ENCODE measurements at regions not wholly inside any gene's neighbourhood (a gene's known extent, or its start where the extent isn't known, plus 50 kb on each side); places are given as distances from the start of the nearest gene placed in this dataset.
"Not testable (repeated sequence)": the region's sequence is repeated elsewhere in the genome, so short reads cannot be mapped to it uniquely, and the experiment has no call there.

- no peak for DNase-seq
Measured at GRCh38 chr13:87986639-87987250, 315.6 kb downstream of the SLITRK5 start.

GRCh38 chr13:87998081-87998480 is 326.9 kb downstream of the SLITRK5 start:
- no peak for DNase-seq

- peak in 1 of 2 experiments; percentile 68 for DNase-seq
Measured at GRCh38 chr13:87999240-87999700, 328.1 kb downstream of the SLITRK5 start.

- peak in 1 of 2 experiments; percentile 44 for DNase-seq
Measured at GRCh38 chr13:87999788-88000187, 328.6 kb downstream of the SLITRK5 start.

GRCh38 chr13:88000239-88000638 is 329.1 kb downstream of the SLITRK5 start:
- peak; percentile 14 to 25 for DNase-seq

GRCh38 chr13:88000787-88001186 is 329.6 kb downstream of the SLITRK5 start:
- no peak for DNase-seq

GRCh38 chr13:88005188-88005587 is 334.0 kb downstream of the SLITRK5 start:
- DNase-seq, result no peak

GRCh38 chr13:88014527-88014926 is 343.4 kb downstream of the SLITRK5 start:
- no peak for DNase-seq

- DNase-seq, result no peak
Measured at GRCh38 chr13:88022431-88023208, 351.4 kb downstream of the SLITRK5 start.

GRCh38 chr13:88026241-88026640 is 355.1 kb downstream of the SLITRK5 start:
- no peak for DNase-seq

- peak; percentile 25 to 46 for DNase-seq
Measured at GRCh38 chr13:88031980-88032559, 360.9 kb downstream of the SLITRK5 start.

GRCh38 chr13:88036205-88036604 is 365.0 kb downstream of the SLITRK5 start:
- DNase-seq, result not testable (repeated sequence)

- DNase-seq, result no peak
Measured at GRCh38 chr13:88042489-88042888, 371.3 kb downstream of the SLITRK5 start.

GRCh38 chr13:88051746-88052482 is 380.7 kb downstream of the SLITRK5 start:
- no peak for DNase-seq

- no peak for DNase-seq
Measured at GRCh38 chr13:88063741-88064140, 392.6 kb downstream of the SLITRK5 start.

GRCh38 chr13:88066847-88067246 is 395.7 kb downstream of the SLITRK5 start:
- DNase-seq, result no peak

GRCh38 chr13:88068316-88068715 is 397.1 kb downstream of the SLITRK5 start:
- no peak for DNase-seq

GRCh38 chr13:88068975-88069374 is 397.8 kb downstream of the SLITRK5 start:
- no peak for DNase-seq

- DNase-seq, result peak in 1 of 2 experiments; percentile 12
Measured at GRCh38 chr13:88071371-88071770, 400.2 kb downstream of the SLITRK5 start.

- no peak for DNase-seq
Measured at GRCh38 chr13:88074794-88075510, 403.8 kb downstream of the SLITRK5 start.

- no peak for DNase-seq
Measured at GRCh38 chr13:88085036-88085435, 413.9 kb downstream of the SLITRK5 start.

GRCh38 chr13:88086577-88086976 is 415.4 kb downstream of the SLITRK5 start:
- no peak for DNase-seq

GRCh38 chr13:88097541-88097940 is 426.4 kb downstream of the SLITRK5 start:
- no peak for DNase-seq

Data from SW 1271 (cell line).